GM12801 (cell line): ENCODE measurements at regions not wholly inside any gene's neighbourhood (a gene's known extent, or its start where the extent isn't known, plus 50 kb on each side); places are given as distances from the start of the nearest gene placed in this dataset.

Source experiments
- TF ChIP-seq, protein P1 (sequence below): IDR thresholded peaks from one replicate; pipeline ENCODE4 v1.5.1; 2011; ENCODE audit warnings: control low read depth; ENCODE audit not compliant: insufficient read length; ENCODE audit errors: extremely low read depth

- TF ChIP-seq, protein P1, sequence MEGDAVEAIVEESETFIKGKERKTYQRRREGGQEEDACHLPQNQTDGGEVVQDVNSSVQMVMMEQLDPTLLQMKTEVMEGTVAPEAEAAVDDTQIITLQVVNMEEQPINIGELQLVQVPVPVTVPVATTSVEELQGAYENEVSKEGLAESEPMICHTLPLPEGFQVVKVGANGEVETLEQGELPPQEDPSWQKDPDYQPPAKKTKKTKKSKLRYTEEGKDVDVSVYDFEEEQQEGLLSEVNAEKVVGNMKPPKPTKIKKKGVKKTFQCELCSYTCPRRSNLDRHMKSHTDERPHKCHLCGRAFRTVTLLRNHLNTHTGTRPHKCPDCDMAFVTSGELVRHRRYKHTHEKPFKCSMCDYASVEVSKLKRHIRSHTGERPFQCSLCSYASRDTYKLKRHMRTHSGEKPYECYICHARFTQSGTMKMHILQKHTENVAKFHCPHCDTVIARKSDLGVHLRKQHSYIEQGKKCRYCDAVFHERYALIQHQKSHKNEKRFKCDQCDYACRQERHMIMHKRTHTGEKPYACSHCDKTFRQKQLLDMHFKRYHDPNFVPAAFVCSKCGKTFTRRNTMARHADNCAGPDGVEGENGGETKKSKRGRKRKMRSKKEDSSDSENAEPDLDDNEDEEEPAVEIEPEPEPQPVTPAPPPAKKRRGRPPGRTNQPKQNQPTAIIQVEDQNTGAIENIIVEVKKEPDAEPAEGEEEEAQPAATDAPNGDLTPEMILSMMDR, result no peak
These were observed 130.0 kb upstream of the AHR start for GRCh38 chr7:17168416-17168815.

GRCh38 chr7:17171427-17171826, 127.0 kb upstream of the AHR start:
- TF ChIP-seq, protein P1, result no peak

DNA sequence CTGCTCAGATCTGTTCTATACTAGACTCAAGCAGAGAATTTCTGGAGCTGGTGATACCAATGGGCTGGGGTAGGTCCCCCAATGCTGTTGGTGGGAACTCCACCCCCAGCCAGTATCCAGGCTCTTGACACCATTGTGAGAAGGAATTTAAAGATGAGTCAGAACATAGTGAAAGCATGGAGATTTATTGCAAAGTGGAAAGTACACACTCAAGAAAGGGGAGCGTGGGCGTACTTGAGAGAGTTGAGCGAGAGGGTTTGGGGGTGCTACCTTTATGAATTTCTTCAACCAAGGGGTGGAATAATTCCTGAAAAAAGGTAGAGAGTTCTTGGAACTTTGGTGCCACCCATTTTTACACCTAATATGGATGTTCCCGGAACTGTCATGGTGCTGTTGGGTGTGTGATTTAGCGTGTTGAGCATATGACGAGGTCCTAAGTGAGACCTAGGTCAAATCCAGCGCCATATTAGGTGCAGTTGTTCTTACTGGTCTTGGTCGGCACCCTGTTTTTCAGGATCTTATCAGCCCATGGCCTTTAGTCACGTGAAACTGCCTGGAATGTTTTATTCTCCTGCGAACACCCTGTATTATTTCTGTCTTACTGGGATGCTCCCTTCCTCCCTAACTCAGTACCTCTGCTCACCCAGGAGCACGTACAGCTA, 122.0 kb upstream of the AHR start:
- TF ChIP-seq, protein P1, result no peak

DNA sequence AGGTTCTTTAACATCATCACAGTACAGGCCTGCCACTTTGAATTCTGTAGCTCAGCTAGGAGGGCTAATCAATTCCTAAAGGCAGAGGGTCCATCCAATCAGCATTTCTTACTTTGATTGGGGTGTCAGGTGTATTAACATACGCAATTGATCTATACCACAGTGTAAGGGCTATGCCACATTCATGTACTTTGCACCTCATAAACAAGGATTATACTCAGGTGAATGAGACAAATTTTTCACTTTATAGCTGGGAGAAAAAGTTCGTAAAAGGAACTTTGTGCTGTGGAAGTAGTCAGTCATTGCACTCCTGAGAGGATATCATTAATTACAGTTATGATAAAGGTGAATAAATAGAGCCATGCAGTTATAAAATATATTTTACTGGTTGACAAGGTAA, 119.9 kb upstream of the AHR start:
- TF ChIP-seq, protein P1, result no peak

GRCh38 chr7:17181482-17181881, 117.0 kb upstream of the AHR start:
- TF ChIP-seq, protein P1, result no peak

DNA sequence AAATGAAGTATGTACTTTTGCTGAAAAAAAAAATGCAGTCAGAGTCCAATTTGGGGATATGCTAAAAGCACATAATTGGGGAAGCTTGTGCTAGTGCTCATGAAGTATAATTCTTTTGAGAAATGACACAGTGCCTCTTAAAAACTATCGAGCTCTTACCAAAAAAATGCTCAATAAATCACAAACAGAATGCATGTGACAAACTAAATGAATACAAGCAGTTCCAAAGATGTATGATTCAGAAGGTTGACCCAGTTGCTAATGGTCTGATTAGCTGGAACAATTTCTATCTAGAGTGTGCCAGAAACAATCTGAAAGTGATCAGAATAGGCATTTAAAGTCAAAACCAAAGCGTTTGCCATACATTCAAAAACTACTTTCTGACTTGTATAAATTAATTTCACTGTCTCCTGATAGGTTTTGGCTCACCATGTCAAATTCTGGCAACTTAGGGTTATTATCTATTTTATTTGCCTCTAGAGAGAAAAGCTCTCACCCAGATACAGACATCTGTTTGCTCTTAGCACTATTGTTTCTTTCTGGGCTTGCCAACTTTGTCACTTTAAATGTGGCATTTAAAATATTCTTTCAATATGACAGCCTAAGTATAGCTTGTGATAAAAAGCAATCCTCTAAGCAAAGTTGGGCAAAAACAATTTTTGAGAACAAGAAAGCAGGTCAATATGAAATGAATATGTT, 114.7 kb upstream of the AHR start:
- TF ChIP-seq, protein P1, result no peak

- TF ChIP-seq, protein P1, result no peak
These were observed 113.4 kb upstream of the AHR start for GRCh38 chr7:17184805-17185689.
